ENCODE measurements at regions not wholly inside any gene's neighbourhood (a gene's known extent, or its start where the extent isn't known, plus 50 kb on each side); places are given as distances from the start of the nearest gene placed in this dataset.

DNA sequence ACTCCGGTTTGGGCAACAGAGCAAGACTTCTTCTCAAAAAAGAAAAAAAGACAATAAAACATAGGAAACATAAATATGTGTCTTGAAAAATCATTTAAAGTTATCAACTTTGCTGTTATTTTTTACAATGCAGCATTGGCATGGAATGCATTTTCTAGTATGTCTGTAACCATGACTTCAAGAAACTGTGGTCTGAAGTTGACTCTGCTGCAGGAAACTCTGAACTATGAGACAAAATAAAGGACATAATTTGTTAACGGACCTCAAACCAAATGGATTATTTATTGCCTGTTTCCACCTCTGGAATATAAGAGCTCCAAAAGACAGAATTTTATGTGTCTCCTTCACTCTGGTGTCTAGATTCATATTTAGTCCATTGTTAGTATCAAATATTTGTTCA lies 79.1 kb downstream of the TRIB2 start:
- DNase-seq = no peak

DNA sequence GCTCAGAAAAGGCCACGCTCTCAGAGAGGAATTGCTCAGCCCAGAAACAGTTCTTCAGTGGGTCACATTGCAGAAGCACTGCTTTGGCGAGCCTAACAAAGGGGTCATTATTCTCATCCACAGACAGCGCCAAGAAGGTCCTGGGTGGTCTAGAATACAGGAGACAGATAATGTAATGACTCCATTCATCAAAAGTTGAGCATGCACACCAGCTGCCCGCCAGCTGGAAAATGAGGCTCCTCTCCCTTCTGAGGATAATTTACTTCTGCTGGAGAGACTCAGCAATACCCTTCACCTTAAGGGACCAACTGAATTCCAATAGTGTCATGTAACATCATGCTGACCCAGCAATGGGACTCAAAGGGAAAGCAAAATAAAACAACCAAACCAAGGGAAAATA lies 79.9 kb downstream of the TRIB2 start:
- no peak for DNase-seq

DNA sequence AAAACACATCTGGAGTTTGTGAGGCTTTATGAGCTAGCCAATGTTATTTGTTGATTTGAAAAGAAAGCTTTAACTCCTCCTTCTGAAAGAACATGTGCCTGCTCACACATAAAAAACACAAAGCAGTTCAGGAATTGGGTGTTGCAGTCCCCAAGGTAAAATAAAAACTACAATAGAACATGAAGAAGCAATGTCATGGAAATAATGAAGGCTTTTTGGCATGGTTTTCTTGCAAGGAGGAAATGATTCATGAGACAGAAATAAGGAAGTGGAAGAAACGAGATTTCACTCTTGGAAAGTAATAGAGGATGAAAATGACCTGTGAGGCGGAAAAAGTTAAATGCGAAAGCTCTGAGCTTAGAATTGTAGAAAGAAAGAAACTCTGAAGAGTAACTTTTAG lies 81.1 kb downstream of the TRIB2 start:
- peak; percentile 8 for DNase-seq

DNA sequence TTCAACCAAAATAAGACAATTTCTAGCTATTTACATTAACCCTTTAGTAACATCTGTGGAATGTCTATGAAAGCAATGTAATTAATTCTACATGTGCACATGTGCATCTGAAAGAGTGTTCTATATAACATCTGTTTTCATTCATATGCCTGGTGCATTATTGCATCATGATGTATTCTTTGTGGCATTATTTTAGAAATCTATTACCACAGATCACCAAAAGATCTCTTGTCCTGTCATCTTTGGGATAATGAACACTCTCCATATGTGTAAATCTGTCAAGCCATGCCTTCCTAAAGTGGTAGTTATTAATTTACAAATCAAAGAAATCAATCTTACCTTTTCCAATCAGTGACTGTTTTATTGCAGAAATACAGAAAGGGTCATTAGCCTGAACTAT lies 86.9 kb downstream of the TRIB2 start:
- no peak for DNase-seq

DNA sequence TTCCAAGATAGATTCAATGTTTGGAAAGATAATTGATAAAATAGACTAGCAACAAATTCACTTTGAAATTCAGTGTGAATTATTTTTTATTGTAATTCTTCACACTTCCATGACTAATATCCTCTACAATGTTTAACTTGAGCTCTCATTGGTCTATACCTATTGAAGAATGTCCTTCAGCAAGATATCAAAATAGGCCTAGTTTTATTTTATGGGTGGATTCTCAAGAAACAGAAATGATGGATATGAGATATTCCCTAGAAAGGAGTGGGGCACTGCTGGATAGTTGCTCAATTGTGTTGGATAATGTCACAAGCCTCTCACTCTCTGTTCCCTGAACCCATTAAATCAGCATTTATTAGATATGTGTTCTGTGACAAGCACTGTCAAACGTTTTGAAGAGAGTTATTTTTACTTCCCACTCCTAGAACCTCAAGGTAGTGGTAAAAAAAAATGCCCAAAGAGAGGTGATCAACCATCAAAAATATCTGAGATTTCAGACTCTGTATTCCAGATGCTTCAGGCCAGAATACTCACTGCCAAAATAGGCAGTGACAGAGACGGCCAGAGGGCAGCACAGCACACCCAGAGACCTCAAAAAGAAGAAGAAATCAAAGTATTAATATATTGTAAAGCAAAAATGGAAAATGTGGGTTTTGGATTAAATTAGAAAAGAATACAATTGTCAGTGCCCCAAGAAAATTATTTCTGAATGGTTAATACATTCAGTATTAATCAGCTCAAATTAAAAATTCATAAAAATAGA lies 87.5 kb downstream of the TRIB2 start:
- no peak for DNase-seq

DNA sequence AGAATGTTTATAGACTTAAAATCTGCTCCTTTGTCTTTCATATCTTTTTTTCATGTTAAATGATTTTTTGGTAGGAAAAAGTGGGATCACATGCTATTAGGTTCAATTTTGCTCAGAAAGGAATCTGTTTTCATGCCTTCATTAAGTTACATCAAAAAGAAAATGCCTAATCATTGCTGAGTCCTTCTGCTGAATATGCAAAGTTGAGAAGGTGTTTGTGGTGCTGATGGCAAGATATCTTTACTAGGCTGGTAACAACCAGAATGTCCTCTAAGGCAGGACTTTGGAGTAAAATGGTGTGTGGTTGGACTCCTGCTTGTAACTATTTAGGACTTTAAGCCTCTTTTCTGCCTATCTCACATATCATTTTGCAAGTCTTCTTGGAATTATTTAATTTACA lies 88.3 kb downstream of the TRIB2 start:
- no peak for DNase-seq

DNA sequence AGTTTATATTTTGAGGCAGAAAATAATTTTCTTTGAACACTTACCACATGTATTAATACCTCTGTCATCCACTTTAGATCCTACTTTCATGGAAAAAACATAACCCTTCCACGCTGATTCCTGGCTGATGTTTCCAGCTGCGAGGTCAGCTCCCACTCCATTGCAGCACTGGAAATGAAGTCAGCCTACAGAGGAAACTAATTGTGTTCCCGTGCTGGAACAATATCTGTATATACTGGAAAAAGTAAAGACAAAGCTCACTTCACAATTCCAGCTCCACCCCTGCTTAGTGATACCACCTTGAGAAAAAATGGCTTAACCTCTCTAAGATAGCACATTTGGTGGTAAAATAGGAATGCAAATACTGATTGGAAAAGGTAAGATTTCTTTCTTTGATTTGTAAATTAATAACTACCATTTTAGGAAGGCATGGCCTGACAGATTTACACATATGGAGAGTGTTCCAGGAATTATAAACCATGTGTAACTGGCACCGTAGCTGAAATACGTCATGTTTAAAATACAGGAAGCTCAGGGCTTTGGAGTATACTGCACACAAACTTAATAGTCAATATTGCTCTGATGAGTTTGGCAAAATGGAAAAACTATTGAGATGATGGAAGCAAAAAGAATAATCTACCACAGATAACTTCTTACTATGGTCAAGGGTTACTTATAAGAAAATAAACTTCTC lies 90.0 kb downstream of the TRIB2 start:
- DNase-seq = no peak

DNA sequence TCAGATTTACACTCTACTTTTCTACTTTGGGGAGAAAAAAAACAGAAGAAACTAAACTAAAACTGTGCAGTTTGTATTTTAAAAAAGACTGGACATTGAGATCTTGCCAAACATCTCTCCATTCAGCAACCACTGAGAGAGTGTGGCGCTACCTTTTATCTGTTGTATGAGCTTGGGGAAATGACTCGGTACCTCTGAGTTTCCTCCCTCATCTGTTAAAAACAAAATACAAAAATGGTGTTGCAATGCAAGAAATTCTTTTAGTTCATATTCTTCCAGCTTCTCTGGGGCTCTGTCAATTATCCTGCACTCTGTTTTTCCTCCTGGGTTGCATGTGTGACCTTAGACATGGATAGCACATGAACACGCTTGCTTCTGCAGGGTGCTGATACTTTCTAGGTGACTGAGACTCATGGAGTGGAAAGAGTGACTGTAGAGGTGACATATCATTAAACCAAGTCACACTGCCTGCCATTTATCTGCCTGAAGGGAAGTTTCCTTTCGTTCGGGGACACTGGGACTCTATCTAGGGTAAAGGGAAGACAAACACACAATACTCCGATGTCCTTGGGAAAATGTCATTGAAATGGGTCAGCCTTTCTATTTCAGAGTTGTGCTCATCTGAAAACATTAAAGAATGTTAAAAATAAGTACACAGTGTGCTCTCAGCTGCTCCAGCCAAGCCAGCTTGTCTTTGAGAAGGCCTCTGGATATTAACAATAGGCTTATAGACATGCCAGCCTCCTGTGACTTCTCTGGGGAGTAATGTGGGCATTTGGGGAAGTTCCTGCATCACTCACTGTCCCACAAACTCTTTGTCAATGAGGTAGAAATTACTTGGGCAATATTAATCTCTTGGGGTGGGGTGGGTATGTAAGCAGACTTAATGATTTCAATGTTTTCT lies 91.4 kb downstream of the TRIB2 start:
- peak; percentile 4 for DNase-seq

DNA sequence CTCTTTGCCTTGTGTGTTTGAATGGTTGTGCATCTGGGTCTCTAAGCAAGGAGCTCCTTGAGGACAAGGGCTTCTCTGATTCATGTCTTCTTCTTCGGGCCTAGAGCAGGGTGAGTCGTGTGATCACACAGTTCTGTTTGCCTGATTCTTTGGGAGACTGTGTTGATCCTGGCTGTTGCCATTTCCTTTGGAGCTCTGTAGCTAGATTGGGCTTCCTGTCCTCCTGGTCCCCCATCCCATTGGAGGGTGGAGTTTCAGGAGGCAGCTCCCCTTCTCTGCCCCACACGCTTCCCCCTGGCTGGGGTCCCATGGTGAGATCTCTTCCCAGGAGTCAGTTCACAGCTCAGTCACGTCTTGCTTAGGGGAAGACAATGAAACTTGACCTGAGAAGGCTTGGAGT lies 92.8 kb downstream of the TRIB2 start:
- DNase-seq = no peak

DNA sequence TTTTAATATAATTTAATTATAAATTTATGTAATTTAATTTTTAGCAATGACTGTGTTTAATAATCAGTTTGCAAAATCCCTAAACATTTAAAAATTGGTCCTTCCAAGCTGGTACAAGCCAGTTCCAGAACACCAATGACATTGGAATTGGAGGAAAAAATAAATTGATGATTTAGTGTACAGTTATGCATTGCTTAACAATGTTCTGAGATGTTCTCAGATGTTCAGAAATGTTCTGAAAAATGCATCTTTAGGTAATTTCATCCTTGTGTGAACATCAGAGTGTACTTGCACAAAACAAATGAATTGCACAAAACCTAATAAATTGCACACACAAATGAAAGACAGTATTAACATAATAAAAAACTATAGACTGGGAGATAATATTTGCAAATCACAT lies 95.2 kb downstream of the TRIB2 start:
- DNase-seq = no peak

DNA sequence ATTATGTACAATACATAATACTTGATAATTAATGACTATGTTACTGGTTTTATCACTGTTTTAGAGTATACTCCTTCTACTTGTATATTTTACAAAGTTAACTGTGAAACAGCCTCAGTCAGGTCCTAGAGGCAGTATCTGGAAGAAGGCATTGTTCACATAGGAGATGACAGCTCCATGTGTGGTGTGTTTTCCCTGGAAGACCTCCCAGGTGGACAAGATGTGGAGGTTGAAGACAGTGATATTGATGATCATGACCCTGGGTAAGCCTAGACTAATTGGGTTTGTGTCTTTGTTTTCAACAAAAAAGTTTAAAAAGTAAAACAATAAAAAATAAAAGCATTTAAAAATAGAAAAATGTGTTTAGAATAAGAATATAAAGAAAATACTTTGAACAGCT lies 96.4 kb downstream of the TRIB2 start:
- DNase-seq = no peak

DNA sequence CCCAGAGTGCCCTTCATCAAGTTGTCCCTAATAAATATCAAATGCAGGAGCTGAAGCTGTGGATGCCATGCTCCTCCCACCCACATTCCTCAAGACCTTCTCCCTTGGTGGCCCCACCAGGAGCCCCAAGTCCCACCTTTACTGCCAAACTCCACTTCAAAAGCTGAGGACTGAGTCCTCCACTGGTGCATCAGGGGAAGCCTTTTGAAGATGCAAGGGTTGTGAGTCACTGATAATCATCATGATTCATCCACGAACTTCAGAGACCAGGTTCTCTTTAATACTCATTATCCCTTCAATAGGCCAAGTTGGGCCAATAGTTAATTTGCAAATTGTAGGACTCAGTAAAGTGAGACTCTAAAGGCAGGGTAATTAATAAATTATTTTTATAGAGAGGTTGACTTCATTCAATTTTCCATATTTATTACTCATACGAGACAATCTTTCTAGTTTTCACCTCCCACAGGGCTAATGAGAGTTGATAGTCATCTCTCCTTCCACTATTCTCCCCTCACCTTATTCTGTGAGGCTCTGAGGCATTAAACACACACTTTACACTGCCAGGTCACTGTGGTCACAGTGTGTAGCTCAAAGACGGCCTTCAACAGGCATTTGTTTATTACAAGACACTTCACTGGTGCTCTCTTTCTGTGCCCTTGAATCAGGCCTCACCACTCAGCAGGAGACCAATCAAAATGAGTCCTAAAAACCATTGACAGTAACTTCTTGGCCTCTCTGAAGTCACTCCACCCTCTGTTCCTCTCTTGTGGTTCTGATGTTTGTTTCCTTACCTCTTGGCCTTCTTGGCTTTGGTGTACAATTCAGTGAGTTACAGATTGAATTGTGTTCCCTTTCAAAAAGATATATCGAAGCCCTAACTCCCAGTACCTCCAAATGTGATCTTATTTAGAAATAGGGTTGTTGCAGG lies 99.9 kb downstream of the TRIB2 start:
- DNase-seq = no peak

DNA sequence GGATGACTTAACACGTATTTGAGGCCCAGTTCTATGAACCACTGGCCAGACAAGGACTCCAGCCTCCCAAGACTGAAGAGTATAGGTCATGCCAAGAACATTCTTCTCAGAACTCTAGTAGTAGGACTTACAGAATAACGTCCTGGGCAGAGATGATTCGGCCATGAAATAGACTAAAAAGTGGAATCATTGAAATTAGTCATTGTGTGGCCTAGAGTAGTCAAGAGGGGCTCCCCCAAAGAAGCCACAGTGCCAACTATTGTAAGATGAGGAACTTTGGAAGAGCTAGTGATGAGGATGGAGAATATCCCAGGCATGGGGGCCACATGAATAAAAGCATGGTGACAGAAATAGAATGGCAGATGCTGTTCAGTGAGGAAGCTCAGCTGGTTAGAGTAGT lies 101.1 kb downstream of the TRIB2 start:
- DNase-seq = no peak

DNA sequence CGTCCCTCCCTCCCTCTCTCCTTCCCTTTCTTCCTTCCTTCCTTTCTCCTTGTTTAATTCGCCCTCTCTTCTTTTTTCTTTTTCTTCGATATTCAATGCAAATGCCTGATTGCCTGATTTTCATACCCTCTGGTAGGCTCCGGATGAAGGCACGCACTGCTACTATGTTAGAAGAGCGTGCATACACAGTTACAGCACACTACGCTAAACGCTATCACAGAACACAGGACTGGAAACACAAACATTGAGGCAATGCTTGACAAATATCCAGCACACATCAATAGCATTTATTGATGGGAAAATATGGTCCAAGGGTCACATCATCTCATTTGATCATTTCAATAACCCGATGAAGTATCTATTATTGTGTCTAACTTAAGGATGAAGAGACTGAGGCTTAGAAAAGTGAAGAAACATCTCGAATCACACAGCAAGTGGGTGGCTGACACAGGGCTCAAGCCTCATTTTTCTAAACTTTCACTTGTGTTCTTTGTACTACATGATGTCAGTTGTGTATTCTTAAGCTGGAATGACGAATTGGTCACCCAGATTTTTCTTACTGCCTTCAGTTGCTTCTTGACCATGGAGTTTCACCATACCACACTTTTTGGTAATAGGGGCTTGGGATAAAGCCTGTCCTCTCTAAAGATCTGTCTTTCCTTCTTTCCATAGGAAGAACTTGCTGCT lies 101.8 kb downstream of the TRIB2 start:
- no peak for DNase-seq

DNA sequence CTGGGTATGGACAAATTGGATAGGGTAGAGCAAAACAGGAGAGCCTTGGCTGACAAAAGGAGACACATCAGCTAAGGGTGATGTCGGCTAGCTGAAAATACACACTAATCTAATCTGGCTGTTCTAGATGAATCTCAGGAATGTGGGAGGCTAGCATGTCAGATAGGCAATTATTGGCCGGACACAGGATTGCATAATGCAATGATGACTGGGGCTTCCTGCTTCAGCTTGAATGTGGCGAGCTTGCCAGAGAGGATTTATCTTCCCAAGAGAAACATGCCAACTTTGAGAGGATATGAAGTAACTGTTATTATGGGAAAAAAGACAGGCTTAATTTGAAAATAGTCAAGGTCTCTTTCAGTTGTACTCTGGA lies 102.4 kb downstream of the TRIB2 start:
- DNase-seq = peak; percentile 13

DNA sequence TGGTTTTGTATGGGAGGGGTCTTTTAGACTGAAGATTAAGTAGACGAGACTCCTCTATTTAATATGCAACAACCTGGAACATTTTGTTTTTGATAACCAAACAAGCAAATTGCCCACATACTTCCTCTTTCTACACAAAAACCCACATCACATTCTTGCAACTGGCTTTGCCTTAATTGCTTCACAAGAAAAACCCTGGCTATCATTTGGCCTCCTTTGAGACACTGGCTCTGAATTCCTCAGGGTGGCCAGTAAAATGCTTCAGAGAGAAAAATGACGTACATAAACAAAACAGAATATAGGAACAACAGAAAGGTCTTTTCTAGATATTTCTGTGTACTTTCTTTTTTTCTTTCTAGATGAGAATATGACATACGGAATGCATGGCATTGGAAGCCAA lies 103.0 kb downstream of the TRIB2 start:
- DNase-seq = peak; percentile 66

DNA sequence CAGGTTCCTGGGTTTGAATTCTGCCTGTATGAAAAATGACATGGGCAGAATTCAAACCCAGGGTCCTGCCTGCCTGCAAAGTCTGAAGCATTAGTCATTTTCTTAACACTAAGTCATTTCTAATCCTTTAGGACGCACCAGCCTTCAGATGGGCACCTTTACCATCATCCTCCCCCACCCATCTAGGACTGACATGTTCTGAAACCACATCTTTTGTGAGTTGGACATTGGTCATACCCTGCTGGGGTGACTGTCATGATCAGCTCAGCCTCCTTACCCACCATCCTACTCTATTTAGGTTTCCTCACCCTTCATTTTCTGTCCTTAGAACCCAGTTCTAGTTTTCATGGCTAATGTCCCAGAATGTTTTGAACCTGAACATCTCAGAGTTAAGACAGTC lies 104.9 kb downstream of the TRIB2 start:
- no peak for DNase-seq

DNA sequence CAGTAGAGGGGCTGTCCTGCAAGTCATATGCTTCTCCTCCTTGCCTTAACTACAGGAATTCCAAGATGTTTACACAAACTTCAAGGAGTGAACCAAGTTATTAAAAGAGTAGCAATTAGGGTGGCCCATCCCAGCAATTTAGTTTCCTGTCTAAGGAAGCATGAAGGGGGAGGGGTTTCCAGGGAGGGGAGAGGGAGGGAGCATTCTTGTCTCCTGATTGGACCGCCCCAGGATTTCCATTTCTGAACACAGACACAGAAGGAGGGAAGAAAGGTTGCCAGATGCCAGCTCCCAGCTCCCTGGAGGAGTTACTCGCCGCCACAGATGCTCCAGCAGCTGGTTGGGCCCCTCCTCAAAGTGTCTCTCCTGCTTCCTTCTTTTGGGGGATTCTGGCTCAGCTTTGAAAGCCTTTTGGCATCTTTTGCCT lies 107.6 kb downstream of the TRIB2 start:
- no peak for DNase-seq

DNA sequence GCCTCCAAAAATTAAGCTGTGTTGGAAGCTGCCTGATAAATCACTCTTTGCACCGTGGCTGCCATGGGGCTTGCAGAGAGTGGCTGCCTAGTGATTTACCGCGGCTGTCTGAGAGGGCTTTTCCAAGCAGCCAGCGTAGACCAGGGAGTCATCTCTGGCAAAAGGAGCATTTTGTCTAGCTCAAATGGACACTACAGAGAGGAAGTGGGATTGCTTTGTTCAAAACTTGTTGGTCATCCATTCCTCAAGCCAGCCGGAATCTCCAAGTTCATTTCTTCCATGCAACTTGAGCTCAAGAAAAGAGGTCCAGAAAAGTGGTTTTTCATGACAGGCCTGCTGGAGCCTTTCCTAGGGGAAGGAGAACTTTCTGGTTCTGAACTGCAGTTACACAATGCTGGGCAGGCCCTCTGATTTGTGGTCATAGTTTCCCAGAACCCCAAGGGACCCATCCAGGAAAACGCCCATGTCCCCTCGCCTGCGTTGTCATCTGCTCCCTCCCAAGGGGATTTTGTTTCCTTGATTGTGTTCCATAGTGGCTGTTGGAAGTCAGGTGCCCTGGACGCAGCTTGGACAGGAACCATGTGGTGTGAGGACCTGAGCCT lies 108.1 kb downstream of the TRIB2 start:
- no peak for DNase-seq

DNA sequence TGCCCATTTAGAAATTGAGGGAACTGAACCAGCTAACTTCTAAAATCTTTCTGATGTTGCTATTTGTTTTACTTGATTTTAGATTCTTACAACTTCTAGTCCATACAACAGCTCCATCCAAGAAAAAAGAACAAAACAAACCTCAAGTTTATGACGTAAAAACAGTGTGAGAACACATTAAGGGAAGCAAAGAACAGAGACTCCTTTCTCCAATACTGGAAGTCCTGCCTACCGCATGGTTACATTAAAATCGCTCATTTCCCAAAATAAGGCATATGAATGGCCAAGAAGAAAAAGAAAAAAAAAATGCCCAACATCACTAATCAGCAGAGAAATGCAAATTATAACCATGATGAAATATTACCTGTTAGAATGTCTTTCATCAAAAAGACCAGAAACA lies 110.0 kb downstream of the TRIB2 start:
- DNase-seq = no peak

DNA sequence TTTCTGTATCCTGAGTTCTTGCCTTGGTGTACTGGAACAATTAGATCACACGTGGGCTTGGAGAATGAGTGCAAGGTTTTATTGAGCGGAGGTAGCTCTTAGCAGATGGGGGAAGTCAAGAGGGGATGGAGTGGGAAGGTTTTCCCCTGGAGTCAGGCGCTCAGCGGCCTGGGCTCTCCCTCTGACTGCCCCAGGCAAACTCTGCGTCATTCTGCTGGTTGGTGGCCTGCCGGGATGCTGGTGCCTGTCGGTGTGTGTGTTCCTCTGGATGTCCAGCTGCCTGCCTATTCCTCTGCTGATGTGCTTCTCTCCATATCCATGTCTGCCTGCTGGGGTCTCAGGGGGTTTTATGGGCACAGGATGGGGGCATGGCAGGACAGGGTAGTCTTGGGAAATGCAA lies 111.0 kb downstream of the TRIB2 start:
- DNase-seq = no peak

DNA sequence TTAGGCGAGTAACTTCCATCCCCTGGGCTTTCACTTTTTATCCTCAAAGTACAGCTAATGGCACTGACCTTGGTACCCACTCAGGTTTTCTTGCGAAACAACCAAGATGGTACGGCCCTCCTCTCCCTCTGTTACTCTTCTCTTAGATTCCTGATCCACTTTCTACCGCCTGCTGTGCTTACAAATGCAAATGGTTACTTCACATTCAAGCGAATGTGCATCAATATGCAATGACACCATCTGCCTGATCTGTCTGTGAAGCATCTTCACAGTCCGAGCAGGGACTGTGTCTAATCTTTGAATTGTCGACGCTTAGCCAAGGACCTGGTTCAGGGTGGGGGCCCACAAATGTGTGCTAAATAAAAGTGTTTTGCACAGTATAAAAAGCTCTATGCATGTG lies 112.2 kb downstream of the TRIB2 start:
- no peak for DNase-seq

Data from hematopoietic multipotent progenitor cell treated with erythropoietin and hydrocortisone succinate and interleukin-3 and kit ligand, for 6 days (in vitro differentiated cells).